IPS-NIHi7 (cell line): ENCODE measurements at regions not wholly inside any gene's neighbourhood (a gene's known extent, or its start where the extent isn't known, plus 50 kb on each side); places are given as distances from the start of the nearest gene placed in this dataset.

ENCODE experiments used
- DNase-seq: peaks from one replicate; pipeline ENCODE4 v3.0.0; 2012; ENCODE audit warnings: mixed read lengths; ENCODE audit errors: extremely low spot score

DNA sequence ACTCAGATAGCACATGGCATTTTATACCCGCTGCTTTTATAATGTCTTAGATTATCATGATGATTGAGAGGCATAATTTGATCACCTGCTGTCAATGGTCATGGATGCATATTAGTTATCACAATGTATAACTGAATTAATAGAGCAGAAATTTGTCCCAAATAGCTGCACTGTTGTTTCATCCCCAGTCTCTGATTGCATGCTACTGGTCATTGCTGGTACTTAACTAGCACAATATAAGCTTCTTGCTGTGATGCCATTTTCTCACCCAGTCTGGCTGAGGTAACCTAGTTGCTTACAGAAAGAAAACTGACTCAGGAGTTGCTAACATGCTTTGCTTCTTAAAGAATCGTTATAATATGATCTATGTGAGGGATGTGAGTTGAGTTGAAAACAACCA lies 76.8 kb upstream of the PLEKHA5 start:
- DNase-seq, result no peak

DNA sequence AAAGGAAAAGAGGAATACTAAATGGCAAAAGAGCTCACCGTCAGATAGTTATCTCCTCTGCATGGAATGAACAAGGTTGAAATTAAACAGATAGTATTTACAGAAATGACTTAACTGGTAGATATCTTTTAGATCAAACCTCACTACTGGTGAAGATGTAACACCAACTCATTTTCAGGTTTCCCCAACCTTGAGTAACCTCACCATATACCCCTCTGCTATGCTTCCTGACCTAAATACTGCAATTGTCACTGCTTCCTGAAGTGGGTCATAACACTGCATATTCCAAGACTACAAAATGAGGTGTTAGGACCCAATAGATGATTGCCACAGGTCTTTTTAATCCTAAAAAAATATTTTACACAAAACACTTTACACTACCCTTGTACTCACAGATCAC lies 76.3 kb upstream of the PLEKHA5 start:
- no peak for DNase-seq

DNA sequence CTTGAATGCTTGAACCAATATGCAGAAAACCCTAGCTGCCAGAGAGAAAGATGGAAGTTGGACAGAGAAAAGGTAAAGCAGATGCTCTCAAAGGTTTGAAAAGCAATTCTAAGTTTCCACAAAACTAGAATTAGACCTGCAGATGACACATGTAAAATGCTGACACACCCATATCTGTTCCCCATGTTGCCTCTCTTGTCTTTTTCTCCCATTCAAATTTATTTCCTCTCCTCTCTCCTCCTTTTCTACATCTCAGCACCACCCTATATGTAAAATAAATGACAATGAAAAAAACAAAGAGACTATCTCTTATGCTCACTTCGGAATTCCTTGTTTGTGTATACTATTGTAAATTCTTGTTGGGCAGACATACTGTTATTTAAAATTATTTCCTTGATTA lies 75.5 kb upstream of the PLEKHA5 start:
- no peak for DNase-seq

GRCh38 chr12:19055589-19055988 lies 73.9 kb upstream of the PLEKHA5 start:
- DNase-seq, result no peak

DNA sequence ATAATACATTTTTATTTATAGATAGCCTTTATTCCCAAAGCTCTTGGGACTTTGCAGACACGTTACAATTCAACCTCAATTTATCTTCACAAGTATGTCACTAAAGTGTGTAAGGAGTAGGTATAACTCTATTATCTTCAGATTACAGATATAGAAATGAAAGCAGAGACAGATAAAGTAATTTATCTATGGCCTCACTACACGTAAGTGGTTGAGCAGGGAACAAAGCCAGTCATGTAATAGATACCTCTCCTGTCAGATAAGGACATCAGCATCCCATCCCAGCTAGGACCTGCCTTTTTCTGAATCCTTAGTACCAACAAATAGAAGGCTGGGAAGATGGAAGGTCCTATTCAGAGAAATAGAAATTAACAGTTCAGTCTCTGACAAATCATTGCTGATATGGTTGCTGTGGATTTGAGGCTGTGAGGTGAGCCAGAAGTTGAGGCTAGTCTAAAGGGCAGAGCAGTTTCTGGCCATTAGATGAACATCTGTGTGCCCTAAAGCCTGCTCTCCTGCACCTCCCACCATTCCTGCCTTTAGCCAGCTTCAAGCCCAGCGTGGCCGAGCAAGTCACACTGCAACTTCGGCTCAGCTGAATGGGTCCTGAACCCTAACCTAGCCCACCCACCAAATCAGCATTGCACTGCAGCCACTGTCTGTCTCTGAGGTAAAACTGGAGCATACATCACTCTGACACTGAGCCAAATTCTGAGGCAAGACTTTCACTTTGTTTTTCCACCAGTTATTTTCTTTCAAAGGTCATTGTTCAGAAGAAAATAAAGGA lies 71.1 kb upstream of the PLEKHA5 start:
- DNase-seq, result no peak

- no peak for DNase-seq
These were observed 64.8 kb upstream of the PLEKHA5 start for GRCh38 chr12:19064713-19065112.

DNA sequence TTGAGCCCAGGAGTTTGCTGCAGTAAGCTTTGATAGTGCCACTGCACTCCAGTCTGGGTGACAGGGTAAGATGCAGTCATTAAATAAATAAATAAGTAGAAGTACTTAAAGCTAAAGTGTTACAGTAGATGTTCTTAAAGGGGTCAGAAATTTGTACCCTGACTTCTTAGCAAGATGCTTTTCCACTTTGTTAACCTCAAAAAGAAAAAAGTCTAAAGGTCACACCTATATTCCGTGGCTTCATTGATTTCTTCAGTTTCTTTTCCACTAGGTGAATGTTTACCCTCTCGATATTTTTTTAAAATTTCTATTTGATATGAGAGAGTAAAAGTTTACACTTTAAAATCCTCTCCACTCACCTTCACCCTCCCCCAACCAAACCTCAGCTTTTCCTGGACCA lies 64.3 kb upstream of the PLEKHA5 start:
- no peak for DNase-seq

GRCh38 chr12:19065871-19066270 lies 63.7 kb upstream of the PLEKHA5 start:
- no peak for DNase-seq

- no peak for DNase-seq
These were observed 63.0 kb upstream of the PLEKHA5 start for GRCh38 chr12:19066475-19067001.

DNA sequence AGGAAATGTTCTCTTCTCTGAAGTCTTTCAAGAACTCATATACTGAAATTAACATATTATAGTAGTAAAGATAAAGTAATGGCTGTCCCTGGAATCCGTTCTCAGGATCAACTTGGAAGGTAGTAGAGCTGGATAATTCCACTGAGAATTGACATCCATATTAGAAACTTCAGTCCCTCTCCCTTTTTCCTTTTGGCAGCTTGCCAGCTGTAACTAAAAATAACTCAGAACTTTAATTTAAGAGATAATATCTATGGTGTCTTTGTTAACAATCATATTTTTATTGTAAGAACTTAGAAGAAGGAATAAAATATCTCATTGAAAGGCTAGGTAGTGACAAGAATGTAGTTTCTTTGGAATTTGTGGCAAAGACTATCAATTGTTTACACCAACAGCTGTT lies 61.4 kb upstream of the PLEKHA5 start:
- DNase-seq, result no peak

GRCh38 chr12:19070341-19070740 lies 59.2 kb upstream of the PLEKHA5 start:
- no peak for DNase-seq

DNA sequence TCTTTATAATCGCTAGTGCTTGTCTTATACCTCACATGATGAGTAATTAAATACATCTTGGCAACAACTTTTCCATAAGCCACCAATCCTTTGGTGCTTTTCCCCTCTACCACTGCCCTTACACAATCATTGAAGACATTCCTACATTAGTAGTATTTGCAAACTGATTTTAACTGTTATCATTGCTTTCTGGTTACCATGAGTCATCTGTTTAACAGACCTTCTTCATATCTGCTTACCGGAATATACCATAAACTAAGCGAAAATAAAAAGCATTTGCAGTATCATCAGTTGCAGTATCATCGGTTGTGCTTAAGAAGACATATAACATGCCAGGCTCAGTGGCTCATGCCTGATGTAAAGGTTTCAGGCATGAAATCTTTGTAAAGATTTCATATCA lies 54.8 kb upstream of the PLEKHA5 start:
- no peak for DNase-seq

DNA sequence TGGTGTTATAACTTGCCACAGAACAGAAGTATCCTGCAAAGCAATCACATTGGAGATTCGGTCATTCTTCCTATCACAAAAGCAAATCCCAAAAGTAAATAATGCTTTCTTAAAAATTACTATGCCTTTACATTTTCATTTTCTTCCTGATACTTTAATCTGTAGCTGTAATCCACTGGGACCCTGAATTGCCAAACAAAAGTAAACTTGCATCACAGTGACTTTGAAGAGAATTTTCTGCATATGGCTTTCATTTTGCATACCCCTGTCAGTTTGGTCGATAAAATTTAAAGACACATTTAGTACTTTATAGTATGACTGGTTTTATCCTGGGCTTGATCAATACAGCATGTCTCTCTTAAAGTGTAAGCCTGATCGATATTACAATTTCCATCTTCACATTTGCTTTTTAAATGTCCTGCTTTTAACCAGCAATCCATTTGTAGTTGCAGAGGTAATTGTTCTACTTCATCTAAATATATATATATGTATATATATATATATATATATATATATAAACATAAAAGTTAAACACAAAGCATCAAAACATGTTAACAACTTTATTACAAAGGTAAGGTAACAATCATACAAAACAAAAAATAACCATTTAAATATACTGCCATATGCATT lies 53.7 kb upstream of the PLEKHA5 start:
- DNase-seq, result no peak
